GM19438 (cell line): ENCODE measurements at regions not wholly inside any gene's neighbourhood (a gene's known extent, or its start where the extent isn't known, plus 50 kb on each side); places are given as distances from the start of the nearest gene placed in this dataset.
"Not testable (repeated sequence)": the region's sequence is repeated elsewhere in the genome, so short reads cannot be mapped to it uniquely, and the experiment has no call there.

Experiments used
- ATAC-seq: cut with Tn5 transposase; IDR thresholded peaks from one replicate; pipeline ENCODE4 v1.9.1; 2021; ENCODE audit warnings: low read depth; ENCODE audit not compliant: unreplicated experiment

- no peak for ATAC-seq
Measured at GRCh38 chr12:24381790-24382189, 432.3 kb upstream of the SOX5 start.

GRCh38 chr12:24379861-24380521 lies 430.5 kb upstream of the SOX5 start:
- ATAC-seq: no peak

GRCh38 chr12:24379433-24379832 lies 430.0 kb upstream of the SOX5 start:
- ATAC-seq: no peak

- no peak for ATAC-seq
Measured at GRCh38 chr12:24378548-24379407, 429.3 kb upstream of the SOX5 start.

GRCh38 chr12:24374452-24374851 lies 425.0 kb upstream of the SOX5 start:
- ATAC-seq: no peak

GRCh38 chr12:24373004-24373403 lies 423.5 kb upstream of the SOX5 start:
- no peak for ATAC-seq

GRCh38 chr12:24366514-24366913 lies 417.0 kb upstream of the SOX5 start:
- no peak for ATAC-seq

- ATAC-seq: no peak
Measured at GRCh38 chr12:24364921-24365320, 415.5 kb upstream of the SOX5 start.

- ATAC-seq: no peak
Measured at GRCh38 chr12:24363177-24363754, 413.8 kb upstream of the SOX5 start.

- ATAC-seq: no peak
Measured at GRCh38 chr12:24361877-24362580, 412.6 kb upstream of the SOX5 start.

GRCh38 chr12:24360907-24361306 lies 411.4 kb upstream of the SOX5 start:
- ATAC-seq: peak; percentile 85

- peak; percentile 44 for ATAC-seq
Measured at GRCh38 chr12:24360461-24360860, 411.0 kb upstream of the SOX5 start.

GRCh38 chr12:24360057-24360456 lies 410.6 kb upstream of the SOX5 start:
- ATAC-seq: no peak

- ATAC-seq: no peak
Measured at GRCh38 chr12:24359418-24359817, 409.9 kb upstream of the SOX5 start.

- peak; percentile 49 for ATAC-seq
Measured at GRCh38 chr12:24356240-24356804, 406.9 kb upstream of the SOX5 start.

GRCh38 chr12:24352363-24352762 lies 402.9 kb upstream of the SOX5 start:
- ATAC-seq: peak; percentile 59

GRCh38 chr12:24349051-24349799 lies 399.8 kb upstream of the SOX5 start:
- ATAC-seq: no peak

- ATAC-seq: not testable (repeated sequence)
Measured at GRCh38 chr12:24348180-24348579, 398.7 kb upstream of the SOX5 start.

- no peak for ATAC-seq
Measured at GRCh38 chr12:24328261-24328660, 378.8 kb upstream of the SOX5 start.

- no peak for ATAC-seq
Measured at GRCh38 chr12:24325331-24325730, 375.9 kb upstream of the SOX5 start.
